ENCODE measurements at regions not wholly inside any gene's neighbourhood (a gene's known extent, or its start where the extent isn't known, plus 50 kb on each side); places are given as distances from the start of the nearest gene placed in this dataset.

GRCh38 chr9:82923092-82923911, 139.6 kb downstream of the RASEF start (continued):
- TF ChIP-seq SP7 (tag by site-specific recombination; IDR thresholded peaks at IDR 0.05) (peak; percentile 96), ZNF747 (tag by site-specific recombination; IDR thresholded peaks at IDR 0.05) (no peak), ZNF426 (tag by site-specific recombination; IDR thresholded peaks at IDR 0.05) (no peak; the same call in 1 of the 2 replicates), OSR2 (tag by site-specific recombination; IDR thresholded peaks at IDR 0.05) (peak; percentile 98), ZNF341 (tag by site-specific recombination; IDR thresholded peaks at IDR 0.05; ENCODE audit: low read depth) (peak; percentile 72), ZNF449 (tag by site-specific recombination; IDR thresholded peaks at IDR 0.05) (peak; percentile 30; the same call in 1 of the 2 replicates), TRIM28 (IDR thresholded peaks at IDR 0.05; ENCODE audit: borderline replicate concordance, low read length) (peak; percentile 84), ZNF571 (tag by site-specific recombination; IDR thresholded peaks at IDR 0.05) (no peak), ZNF610 (tag by site-specific recombination; IDR thresholded peaks at IDR 0.05; ENCODE audit: borderline replicate concordance) (peak; percentile 34; the same call in 1 of the 2 replicates), MYNN (tag by site-specific recombination; IDR thresholded peaks at IDR 0.05; ENCODE audit: borderline replicate concordance) (peak; percentile 16; the same call in 1 of the 2 replicates), ZNF184 (tag by site-specific recombination; IDR thresholded peaks at IDR 0.05) (peak; percentile 66; the same call in 1 of the 2 replicates), ZBTB11 (tag by site-specific recombination; conservative IDR thresholded peaks at IDR 0.05; ENCODE audit: low read depth) (peak; percentile 91), ZNF398 (tag by site-specific recombination; IDR thresholded peaks at IDR 0.05) (peak; percentile 86), KLF10 (tag by site-specific recombination; IDR thresholded peaks at IDR 0.05) (peak; percentile 84), ZNF394 (tag by site-specific recombination; IDR thresholded peaks at IDR 0.05; ENCODE audit: borderline replicate concordance) (peak; percentile 77), ZSCAN4 (tag by site-specific recombination; IDR thresholded peaks at IDR 0.05) (peak; percentile 52), ZNF704 (tag by site-specific recombination; IDR thresholded peaks at IDR 0.05) (no peak), ZNF549 (tag by site-specific recombination; IDR thresholded peaks at IDR 0.05) (no peak), ZFP37 (tag by site-specific recombination; IDR thresholded peaks at IDR 0.05) (no peak), ZSCAN30 (tag by site-specific recombination; IDR thresholded peaks at IDR 0.05) (peak; percentile 66), ZNF18 (tag by site-specific recombination; IDR thresholded peaks at IDR 0.05) (peak; percentile 64), ZNF76 (tag by site-specific recombination; IDR thresholded peaks at IDR 0.05; ENCODE audit: borderline replicate concordance, low read depth) (peak; percentile 64; the same call in 1 of the 2 replicates), GLIS1 (tag by site-specific recombination; IDR thresholded peaks at IDR 0.05) (peak; percentile 93), ZNF830 (tag by site-specific recombination; IDR thresholded peaks at IDR 0.05; ENCODE audit: low read depth) (no peak), OVOL3 (tag by site-specific recombination; IDR thresholded peaks at IDR 0.05) (peak; percentile 80), MZF1 (tag by site-specific recombination; IDR thresholded peaks at IDR 0.05; ENCODE audit: borderline replicate concordance) (peak; percentile 61; the same call in 1 of the 2 replicates), ZNF660 (tag by site-specific recombination; IDR thresholded peaks at IDR 0.05) (peak; percentile 78; the same call in 1 of the 2 replicates), ZNF350 (tag by site-specific recombination; IDR thresholded peaks at IDR 0.05) (no peak)
